ENCODE measurements at regions not wholly inside any gene's neighbourhood (a gene's known extent, or its start where the extent isn't known, plus 50 kb on each side); places are given as distances from the start of the nearest gene placed in this dataset.

DNA sequence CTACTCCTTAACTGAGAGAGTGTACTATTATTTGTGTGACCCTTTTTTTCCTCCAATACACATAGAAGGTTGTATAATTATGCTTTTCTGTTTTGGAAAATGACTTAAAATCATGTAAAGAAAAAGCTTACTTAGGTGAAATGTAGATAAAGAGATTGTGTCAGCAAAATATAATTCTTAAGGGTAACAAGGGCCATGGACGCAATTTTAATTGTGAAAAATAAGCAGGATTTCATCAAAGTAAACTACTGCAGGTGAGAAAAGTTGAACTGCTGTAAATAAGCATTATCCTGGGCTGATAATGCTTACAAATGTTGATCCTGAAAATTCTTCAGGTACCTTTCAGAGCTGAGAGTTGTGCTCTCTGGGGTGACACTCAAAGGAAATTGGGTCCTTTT, 141.5 kb downstream of the RPIA start:
- Histone ChIP-seq H3K9me3 (replicated peaks in 1 of 3) (no peaks in the 10 kb centered on the region), H3K27me3 (no peaks in the 10 kb centered on the region), H3K36me3 (replicated peaks in 1 of 2) (no peaks in the 10 kb centered on the region), H3K4me3 (no peak overlapping the region), H3K4me1 (replicated peaks in 1 of 2) (no peaks in the 10 kb centered on the region), H3K27ac (no peak overlapping the region)
- no peak for TF ChIP-seq POLR2A (IDR thresholded peaks at IDR 0.05)
- TF ChIP-seq, protein P1, sequence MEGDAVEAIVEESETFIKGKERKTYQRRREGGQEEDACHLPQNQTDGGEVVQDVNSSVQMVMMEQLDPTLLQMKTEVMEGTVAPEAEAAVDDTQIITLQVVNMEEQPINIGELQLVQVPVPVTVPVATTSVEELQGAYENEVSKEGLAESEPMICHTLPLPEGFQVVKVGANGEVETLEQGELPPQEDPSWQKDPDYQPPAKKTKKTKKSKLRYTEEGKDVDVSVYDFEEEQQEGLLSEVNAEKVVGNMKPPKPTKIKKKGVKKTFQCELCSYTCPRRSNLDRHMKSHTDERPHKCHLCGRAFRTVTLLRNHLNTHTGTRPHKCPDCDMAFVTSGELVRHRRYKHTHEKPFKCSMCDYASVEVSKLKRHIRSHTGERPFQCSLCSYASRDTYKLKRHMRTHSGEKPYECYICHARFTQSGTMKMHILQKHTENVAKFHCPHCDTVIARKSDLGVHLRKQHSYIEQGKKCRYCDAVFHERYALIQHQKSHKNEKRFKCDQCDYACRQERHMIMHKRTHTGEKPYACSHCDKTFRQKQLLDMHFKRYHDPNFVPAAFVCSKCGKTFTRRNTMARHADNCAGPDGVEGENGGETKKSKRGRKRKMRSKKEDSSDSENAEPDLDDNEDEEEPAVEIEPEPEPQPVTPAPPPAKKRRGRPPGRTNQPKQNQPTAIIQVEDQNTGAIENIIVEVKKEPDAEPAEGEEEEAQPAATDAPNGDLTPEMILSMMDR (IDR thresholded peaks at IDR 0.05), result no peak
- no peak for DNase-seq
- WGBS, 4 donors, result 63 to 80% (median 72%) methylated on average over 1 of the region's 1 CpG
- intact Hi-C loops (cut with DNase I), result no loop called here

DNA sequence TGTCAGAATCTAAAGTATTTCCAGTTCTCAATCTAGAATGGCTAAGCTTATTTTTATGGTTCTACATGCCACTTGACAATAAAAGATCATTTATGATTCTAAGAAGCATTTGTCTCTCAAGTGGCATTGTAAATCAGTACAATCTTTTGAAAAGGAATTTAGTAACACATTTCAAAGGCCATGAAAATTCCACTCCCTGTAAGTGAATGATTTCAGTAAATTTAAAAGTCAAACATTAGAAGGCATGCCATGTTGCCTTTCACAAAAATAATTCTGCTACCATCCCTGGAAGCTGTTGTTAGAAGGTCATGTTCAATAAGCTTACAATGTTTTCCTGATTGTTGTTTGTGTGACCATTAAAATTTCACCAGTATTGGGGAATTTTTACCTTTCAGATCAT, 142.9 kb downstream of the RPIA start:
- no peak overlapping the region for H3K4me3 ChIP-seq
- H3K27me3 ChIP-seq, result no peaks in the 10 kb centered on the region
- intact Hi-C loops (cut with DNase I), result no loop called here
- no peak overlapping the region for H3K27ac ChIP-seq
- no peak for DNase-seq
- H3K36me3 ChIP-seq (replicated peaks in 1 of 2), result no peaks in the 10 kb centered on the region
- no peaks in the 10 kb centered on the region for H3K9me3 ChIP-seq (replicated peaks in 1 of 3)
- H3K4me1 ChIP-seq (replicated peaks in 1 of 2), result no peaks in the 10 kb centered on the region
- TF ChIP-seq POLR2A (IDR thresholded peaks at IDR 0.05), result no peak

DNA sequence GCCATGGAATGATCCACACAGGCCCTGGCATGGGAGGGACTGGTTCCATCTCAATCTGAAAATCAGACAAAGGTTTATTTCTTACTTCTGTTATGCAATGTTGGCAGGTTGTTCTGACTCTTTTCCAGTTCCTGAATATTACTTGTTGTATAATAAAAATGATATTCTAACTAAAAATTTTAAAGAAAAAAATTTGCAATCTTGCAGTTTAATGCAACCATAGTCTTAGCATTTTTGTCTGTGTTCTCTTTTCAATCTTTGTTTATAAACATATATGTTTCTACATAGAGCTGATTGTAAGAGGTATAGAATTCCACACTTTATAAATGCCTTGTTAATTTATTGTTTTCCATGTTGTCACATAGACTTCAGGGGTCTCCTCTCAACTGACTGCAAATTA, 143.4 kb downstream of the RPIA start:
- DNase-seq, result no peak
- Histone ChIP-seq H3K27me3 (no peaks in the 10 kb centered on the region), H3K9me3 (replicated peaks in 1 of 3) (no peaks in the 10 kb centered on the region), H3K4me3 (no peak overlapping the region), H3K27ac (no peak overlapping the region), H3K36me3 (replicated peaks in 1 of 2) (no peaks in the 10 kb centered on the region), H3K4me1 (replicated peaks in 1 of 2) (no peaks in the 10 kb centered on the region)
- TF ChIP-seq, protein P1 (IDR thresholded peaks at IDR 0.05), result no peak
- no peak for TF ChIP-seq POLR2A (IDR thresholded peaks at IDR 0.05)
- intact Hi-C loops (cut with DNase I), result no loop called here

DNA sequence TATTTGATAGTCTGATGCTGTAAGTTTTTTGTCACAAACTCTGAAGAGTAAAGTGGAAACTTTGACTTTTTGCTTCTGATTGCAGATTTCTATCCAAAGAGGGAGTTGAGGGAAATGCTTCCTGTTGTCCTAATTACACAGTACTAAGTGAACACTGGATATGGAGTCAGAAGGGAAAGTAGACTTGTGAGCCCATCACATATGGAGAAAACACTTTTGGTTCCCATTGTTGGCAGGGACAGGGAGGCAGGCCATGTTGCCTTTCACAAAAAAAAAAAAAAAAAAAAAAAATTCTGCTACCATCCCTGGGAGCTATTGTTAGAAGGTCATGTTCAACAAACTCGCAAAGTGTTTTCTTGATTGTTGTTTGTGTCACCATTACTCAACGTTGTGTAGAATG, 144.3 kb downstream of the RPIA start:
- no peak for TF ChIP-seq POLR2A (IDR thresholded peaks at IDR 0.05)
- TF ChIP-seq, protein P1 (IDR thresholded peaks at IDR 0.05), result no peak
- Histone ChIP-seq H3K27me3 (no peaks in the 10 kb centered on the region), H3K9me3 (replicated peaks in 1 of 3) (no peaks in the 10 kb centered on the region), H3K27ac (no peak overlapping the region), H3K4me3 (no peak overlapping the region), H3K36me3 (replicated peaks in 1 of 2) (no peaks in the 10 kb centered on the region), H3K4me1 (replicated peaks in 1 of 2) (no peaks in the 10 kb centered on the region)
- WGBS, 4 donors, result 64 to 81% (median 77%) methylated on average over 2 of the region's 2 CpGs
- intact Hi-C loops (cut with DNase I), result no loop called here
- no peak for DNase-seq

DNA sequence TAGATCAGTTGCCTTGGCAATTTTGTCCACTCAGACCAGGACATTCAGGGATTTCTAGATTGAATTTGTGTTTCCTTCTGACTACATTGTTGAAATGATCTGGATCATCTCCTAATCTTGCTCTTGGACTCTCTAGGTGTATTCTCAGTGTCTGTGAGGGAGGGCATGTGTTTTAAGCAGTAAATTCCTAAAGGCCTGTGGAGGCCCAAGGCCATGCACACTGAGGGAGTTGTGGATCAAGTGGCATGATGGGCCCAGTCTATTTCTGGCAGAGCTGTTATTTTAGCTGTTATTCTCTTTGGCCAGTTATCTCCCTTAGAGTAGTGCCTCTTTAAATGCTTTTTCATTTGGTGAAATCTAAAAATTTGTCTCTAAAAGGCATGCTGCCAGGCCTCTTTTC, 144.9 kb downstream of the RPIA start:
- Histone ChIP-seq H3K27ac (no peak overlapping the region), H3K4me1 (replicated peaks in 1 of 2) (no peaks in the 10 kb centered on the region), H3K36me3 (replicated peaks in 1 of 2) (no peaks in the 10 kb centered on the region), H3K27me3 (no peaks in the 10 kb centered on the region), H3K4me3 (no peak overlapping the region), H3K9me3 (replicated peaks in 1 of 3) (no peaks in the 10 kb centered on the region)
- intact Hi-C loops (cut with DNase I), result no loop called here
- TF ChIP-seq, protein P1 (IDR thresholded peaks at IDR 0.05), result no peak
- TF ChIP-seq POLR2A (IDR thresholded peaks at IDR 0.05), result no peak
- no peak for DNase-seq
